ENCODE measurements at regions not wholly inside any gene's neighbourhood (a gene's known extent, or its start where the extent isn't known, plus 50 kb on each side); places are given as distances from the start of the nearest gene placed in this dataset.

GRCh38 chr14:39733741-39734140 is 301.5 kb upstream of the FBXO33 start:
- TF ChIP-seq POLR2AphosphoS5 (IDR thresholded peaks at IDR 0.05; ENCODE audit: insufficient read depth in 1 of 2, low read depth in 1 of 2) (no peak), POLR2A (IDR thresholded peaks at IDR 0.05) (no peak)
